Neural progenitor cell (in vitro differentiated cells): ENCODE measurements at regions not wholly inside any gene's neighbourhood (a gene's known extent, or its start where the extent isn't known, plus 50 kb on each side); places are given as distances from the start of the nearest gene placed in this dataset.

ENCODE experiments used
- EZH2 ChIP-seq: fragments of 200-600 bp; sonication (generic); IDR thresholded peaks from 2 replicates; pipeline ENCODE4 v1.6.1; 2017; ENCODE audit warnings: antibody characterized with exemption, mild to moderate bottlenecking, moderate library complexity
- TF ChIP-seq, protein P1 (sequence below): fragments of 200-600 bp; sonication (generic); IDR thresholded peaks from 2 replicates; pipeline ENCODE4 v1.5.1; 2017; ENCODE audit warnings: antibody characterized with exemption, mild to moderate bottlenecking

DNA sequence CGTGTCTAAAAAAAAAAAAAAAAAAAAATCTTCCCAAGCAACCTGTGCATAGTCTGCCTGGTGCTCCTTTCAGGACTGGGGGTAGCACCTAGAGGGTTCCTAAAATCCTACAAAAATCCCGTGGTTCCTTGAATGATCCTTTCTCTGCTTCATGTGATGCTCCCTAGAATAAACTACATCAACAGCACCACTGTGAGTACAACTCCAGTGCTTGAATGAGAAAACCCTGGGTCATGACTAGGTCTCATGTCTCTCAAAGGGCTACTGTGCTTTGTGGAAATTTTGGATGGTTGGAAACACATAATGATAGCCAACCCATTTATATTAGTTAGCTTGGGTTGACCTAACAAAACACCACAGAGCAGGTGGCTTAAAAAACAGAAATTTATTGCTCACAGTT is 243.5 kb downstream of the OPA1 start:
- TF ChIP-seq, protein P1, sequence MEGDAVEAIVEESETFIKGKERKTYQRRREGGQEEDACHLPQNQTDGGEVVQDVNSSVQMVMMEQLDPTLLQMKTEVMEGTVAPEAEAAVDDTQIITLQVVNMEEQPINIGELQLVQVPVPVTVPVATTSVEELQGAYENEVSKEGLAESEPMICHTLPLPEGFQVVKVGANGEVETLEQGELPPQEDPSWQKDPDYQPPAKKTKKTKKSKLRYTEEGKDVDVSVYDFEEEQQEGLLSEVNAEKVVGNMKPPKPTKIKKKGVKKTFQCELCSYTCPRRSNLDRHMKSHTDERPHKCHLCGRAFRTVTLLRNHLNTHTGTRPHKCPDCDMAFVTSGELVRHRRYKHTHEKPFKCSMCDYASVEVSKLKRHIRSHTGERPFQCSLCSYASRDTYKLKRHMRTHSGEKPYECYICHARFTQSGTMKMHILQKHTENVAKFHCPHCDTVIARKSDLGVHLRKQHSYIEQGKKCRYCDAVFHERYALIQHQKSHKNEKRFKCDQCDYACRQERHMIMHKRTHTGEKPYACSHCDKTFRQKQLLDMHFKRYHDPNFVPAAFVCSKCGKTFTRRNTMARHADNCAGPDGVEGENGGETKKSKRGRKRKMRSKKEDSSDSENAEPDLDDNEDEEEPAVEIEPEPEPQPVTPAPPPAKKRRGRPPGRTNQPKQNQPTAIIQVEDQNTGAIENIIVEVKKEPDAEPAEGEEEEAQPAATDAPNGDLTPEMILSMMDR: no peak
- TF ChIP-seq EZH2: no peak
